ENCODE measurements at regions not wholly inside any gene's neighbourhood (a gene's known extent, or its start where the extent isn't known, plus 50 kb on each side); places are given as distances from the start of the nearest gene placed in this dataset.

DNA sequence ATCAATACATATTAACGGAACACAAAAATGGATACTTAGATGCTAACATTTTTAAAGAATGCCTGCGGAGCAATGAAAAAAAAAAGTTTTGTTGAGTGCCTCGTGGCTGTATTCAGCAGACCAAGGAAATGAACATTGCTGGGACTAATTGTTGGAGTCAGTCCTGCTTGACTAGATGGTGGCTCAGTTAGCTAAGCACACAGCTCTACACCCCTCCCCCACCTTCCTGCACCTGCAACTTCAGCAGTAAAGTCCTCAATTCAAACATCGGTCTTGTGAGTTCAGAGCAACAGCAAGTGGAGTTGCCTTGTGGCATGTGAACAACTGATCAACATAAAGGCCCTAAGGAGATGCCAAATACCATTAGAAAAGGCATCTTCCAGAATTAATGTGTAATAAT, 326.0 kb upstream of the NPSR1 start:
- H3K4me2 ChIP-seq (ENCODE audit: insufficient read depth, insufficient read length, low read length) = no peak overlapping the region
- no CpG with 5 or more reads among the region's 4 CpGs for WGBS (ENCODE audit: extremely low coverage, insufficient read length, low lambda C conversion rate)
- H2BK12ac ChIP-seq (ENCODE audit: insufficient read length, low read depth, low read length) = no peak overlapping the region
- no peak overlapping the region for H3K27ac ChIP-seq (ENCODE audit: insufficient read length, low read depth, low read length)
- H2BK15ac ChIP-seq (ENCODE audit: low read depth, low read length) = no peak overlapping the region
- no peaks in the 10 kb centered on the region for H4K20me1 ChIP-seq (ENCODE audit: control insufficient read depth, insufficient read depth, insufficient read length)
- H3K9me3 ChIP-seq (ENCODE audit: control insufficient read depth, low read depth, low read length) = no peaks in the 10 kb centered on the region
- no peaks in the 10 kb centered on the region for H3K23me2 ChIP-seq (ENCODE audit: insufficient read length, low read depth, low read length, poor library complexity, severe bottlenecking)
- no peak overlapping the region for H2AFZ ChIP-seq (ENCODE audit: low read length)
- no peak overlapping the region for H3K27ac Mint-ChIP-seq
- no peak overlapping the region for H2BK20ac ChIP-seq (ENCODE audit: low read depth, low read length, poor library complexity, severe bottlenecking)
- H3K9ac ChIP-seq (ENCODE audit: extremely low read depth, insufficient read length, low read length) = no peak overlapping the region
- no peaks in the 10 kb centered on the region for H3K79me2 ChIP-seq (ENCODE audit: insufficient read depth, low read length)
- no peak overlapping the region for H4K8ac ChIP-seq (replicated peaks; ENCODE audit: insufficient read length, low read depth, low read length)
- H3K4me1 ChIP-seq (ENCODE audit: insufficient read depth, low read length) = no peaks in the 10 kb centered on the region
- H2BK120ac ChIP-seq (ENCODE audit: low read depth, low read length, poor library complexity, severe bottlenecking) = no peak overlapping the region
- no peaks in the 10 kb centered on the region for H3K27me3 ChIP-seq (ENCODE audit: insufficient read depth, low read length)
- H4K91ac ChIP-seq (ENCODE audit: insufficient read length, low read depth, low read length) = no peak overlapping the region
- no peaks in the 10 kb centered on the region for H3K27me3 Mint-ChIP-seq (ENCODE audit: low read depth)
- no peak overlapping the region for H4K5ac ChIP-seq (ENCODE audit: insufficient read length, low read depth, low read length)
- no peak overlapping the region for H2BK5ac ChIP-seq (ENCODE audit: insufficient read length, low read length)
- H2AK5ac ChIP-seq (ENCODE audit: insufficient read length, low read length) = no peak overlapping the region
- H3K23ac ChIP-seq (ENCODE audit: insufficient read length, low read depth, low read length) = no peak overlapping the region
- no peak overlapping the region for H3K18ac ChIP-seq (ENCODE audit: insufficient read length, low read depth, low read length)
- H3K4ac ChIP-seq (ENCODE audit: low read depth, low read length) = no peak overlapping the region
- H3K4me3 Mint-ChIP-seq = no peak overlapping the region
- H3K79me1 ChIP-seq (ENCODE audit: insufficient read depth, low read depth, low read length, poor library complexity, severe bottlenecking) = no peaks in the 10 kb centered on the region
- no peak for DNase-seq
- TF ChIP-seq, protein P1, sequence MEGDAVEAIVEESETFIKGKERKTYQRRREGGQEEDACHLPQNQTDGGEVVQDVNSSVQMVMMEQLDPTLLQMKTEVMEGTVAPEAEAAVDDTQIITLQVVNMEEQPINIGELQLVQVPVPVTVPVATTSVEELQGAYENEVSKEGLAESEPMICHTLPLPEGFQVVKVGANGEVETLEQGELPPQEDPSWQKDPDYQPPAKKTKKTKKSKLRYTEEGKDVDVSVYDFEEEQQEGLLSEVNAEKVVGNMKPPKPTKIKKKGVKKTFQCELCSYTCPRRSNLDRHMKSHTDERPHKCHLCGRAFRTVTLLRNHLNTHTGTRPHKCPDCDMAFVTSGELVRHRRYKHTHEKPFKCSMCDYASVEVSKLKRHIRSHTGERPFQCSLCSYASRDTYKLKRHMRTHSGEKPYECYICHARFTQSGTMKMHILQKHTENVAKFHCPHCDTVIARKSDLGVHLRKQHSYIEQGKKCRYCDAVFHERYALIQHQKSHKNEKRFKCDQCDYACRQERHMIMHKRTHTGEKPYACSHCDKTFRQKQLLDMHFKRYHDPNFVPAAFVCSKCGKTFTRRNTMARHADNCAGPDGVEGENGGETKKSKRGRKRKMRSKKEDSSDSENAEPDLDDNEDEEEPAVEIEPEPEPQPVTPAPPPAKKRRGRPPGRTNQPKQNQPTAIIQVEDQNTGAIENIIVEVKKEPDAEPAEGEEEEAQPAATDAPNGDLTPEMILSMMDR (conservative IDR thresholded peaks at IDR 0.05) = no peak
- H3K9me3 Mint-ChIP-seq = no peaks in the 10 kb centered on the region
- H3K4me1 Mint-ChIP-seq = peaks cover 4 to 8% of the 10 kb centered on the region in 2 experiments
- no peaks in the 10 kb centered on the region for H3K36me3 Mint-ChIP-seq (ENCODE audit: insufficient read depth in 1 of 3, low read depth in 3 of 3)
- H3K14ac ChIP-seq (ENCODE audit: insufficient read depth, low read length) = no peak overlapping the region
- no peak overlapping the region for H3T11ph ChIP-seq (ENCODE audit: low read length)
- no peak overlapping the region for H3K56ac ChIP-seq (ENCODE audit: insufficient read length, low read depth, low read length)

All from H9 (cell line).